GM21737 (cell line): ENCODE measurements at regions not wholly inside any gene's neighbourhood (a gene's known extent, or its start where the extent isn't known, plus 50 kb on each side); places are given as distances from the start of the nearest gene placed in this dataset.
"Not testable (repeated sequence)": the region's sequence is repeated elsewhere in the genome, so short reads cannot be mapped to it uniquely, and the experiment has no call there.

Source experiments
- ATAC-seq: cut with Tn5 transposase; IDR thresholded peaks from one replicate; pipeline ENCODE4 v1.9.1; 2021; ENCODE audit warnings: mild to moderate bottlenecking, moderate library complexity; ENCODE audit not compliant: unreplicated experiment

GRCh38 chr18:11391661-11392060 is 217.7 kb upstream of the SLC35G4 start:
- ATAC-seq, result no peak

- no peak for ATAC-seq
Measured at GRCh38 chr18:11388755-11389680, 220.4 kb upstream of the SLC35G4 start.

- ATAC-seq, result no peak
Measured at GRCh38 chr18:11387880-11388279, 221.5 kb upstream of the SLC35G4 start.

- no peak for ATAC-seq
Measured at GRCh38 chr18:11383381-11383780, 226.0 kb upstream of the SLC35G4 start.

GRCh38 chr18:11380968-11381367 is 228.4 kb upstream of the SLC35G4 start:
- ATAC-seq, result no peak

- no peak for ATAC-seq
Measured at GRCh38 chr18:11379660-11380059, 229.7 kb upstream of the SLC35G4 start.

GRCh38 chr18:11377766-11378540 is 228.6 kb upstream of the PIEZO2 start:
- ATAC-seq, result no peak

- ATAC-seq, result no peak
Measured at GRCh38 chr18:11372163-11372562, 222.8 kb upstream of the PIEZO2 start.

- ATAC-seq, result no peak
Measured at GRCh38 chr18:11369556-11369955, 220.2 kb upstream of the PIEZO2 start.

- ATAC-seq, result no peak
Measured at GRCh38 chr18:11368020-11368419, 218.7 kb upstream of the PIEZO2 start.

- ATAC-seq, result no peak
Measured at GRCh38 chr18:11367351-11367750, 218.0 kb upstream of the PIEZO2 start.

GRCh38 chr18:11366410-11366809 is 217.0 kb upstream of the PIEZO2 start:
- ATAC-seq, result no peak

- no peak for ATAC-seq
Measured at GRCh38 chr18:11362856-11363255, 213.5 kb upstream of the PIEZO2 start.

GRCh38 chr18:11361862-11362261 is 212.5 kb upstream of the PIEZO2 start:
- ATAC-seq, result not testable (repeated sequence)

- ATAC-seq, result no peak
Measured at GRCh38 chr18:11357678-11358077, 208.3 kb upstream of the PIEZO2 start.

- not testable (repeated sequence) for ATAC-seq
Measured at GRCh38 chr18:11344576-11344975, 195.2 kb upstream of the PIEZO2 start.

GRCh38 chr18:11343096-11343495 is 193.7 kb upstream of the PIEZO2 start:
- no peak for ATAC-seq

GRCh38 chr18:11342115-11342514 is 192.7 kb upstream of the PIEZO2 start:
- not testable (repeated sequence) for ATAC-seq

- ATAC-seq, result no peak
Measured at GRCh38 chr18:11339188-11339775, 189.9 kb upstream of the PIEZO2 start.

GRCh38 chr18:11336241-11336640 is 186.9 kb upstream of the PIEZO2 start:
- ATAC-seq, result no peak

- no peak for ATAC-seq
Measured at GRCh38 chr18:11327391-11328009, 178.1 kb upstream of the PIEZO2 start.
